DND-41 (cell line): ENCODE measurements at regions not wholly inside any gene's neighbourhood (a gene's known extent, or its start where the extent isn't known, plus 50 kb on each side); places are given as distances from the start of the nearest gene placed in this dataset.

ENCODE experiments used
- ATAC-seq: fragments of 200-7000 bp; cut with Tn5 transposase; 3 replicates; pipeline ENCODE4 v1.9.1; 2021; ENCODE audit warnings: low read depth; ENCODE audit not compliant: insufficient read depth
- DNase-seq: peaks from one replicate; pipeline ENCODE4 v3.0.0-alpha.2; 2020
- H2AFZ ChIP-seq: 2 replicates; pipeline ENCODE4 v1.6.0; 2012; ENCODE audit warnings: low read depth, low read length
- H3K27ac ChIP-seq: 2 replicates; pipeline ENCODE4 v1.5.1; 2012; ENCODE audit warnings: low read length, inconsistent platforms
- H3K27me3 ChIP-seq: fragments of 200-600 bp; sonication (generic); 2 replicates; pipeline ENCODE4 v1.6.0; 2012; ENCODE audit warnings: low read length, mild to moderate bottlenecking, inconsistent platforms; ENCODE audit not compliant: insufficient read depth, poor library complexity
- H3K36me3 ChIP-seq: 2 replicates; pipeline ENCODE4 v1.5.1; 2012; ENCODE audit warnings: low read length, inconsistent platforms; ENCODE audit not compliant: insufficient read depth
- H3K4me1 ChIP-seq: 2 replicates; pipeline ENCODE4 v1.5.1; 2012; ENCODE audit warnings: mild to moderate bottlenecking, low read length; ENCODE audit not compliant: insufficient read depth
- H3K4me2 ChIP-seq: 2 replicates; pipeline ENCODE4 v1.6.0; 2012; ENCODE audit warnings: mild to moderate bottlenecking, moderate library complexity, low read length, inconsistent platforms; ENCODE audit not compliant: insufficient read depth
- H3K4me3 ChIP-seq, 2 experiments: fragments of 200-600 bp in 1 of 2; shearing (Covaris generic) in 1 of 2; 2 replicates each; pipeline ENCODE4 v1.5.1; 2012 to 2016; ENCODE audit warnings: inconsistent platforms in 2 of 2, low read length in 2 of 2, mild to moderate bottlenecking in 2 of 2, low read depth in 1 of 2, moderate library complexity in 1 of 2
- H3K79me2 ChIP-seq: 2 replicates; pipeline ENCODE4 v1.6.0; 2012; ENCODE audit warnings: low read length, inconsistent platforms; ENCODE audit not compliant: insufficient read depth
- H3K9ac ChIP-seq: 2 replicates; pipeline ENCODE4 v1.6.0; 2012; ENCODE audit warnings: low read depth, mild to moderate bottlenecking, inconsistent platforms, low read length, moderate library complexity
- H3K9me3 ChIP-seq: 2 replicates; pipeline ENCODE4 v1.5.1; 2012; ENCODE audit warnings: low read length, moderate library complexity, mild to moderate bottlenecking, inconsistent platforms; ENCODE audit not compliant: insufficient read depth, severe bottlenecking
- H4K20me1 ChIP-seq: 2 replicates; pipeline ENCODE4 v1.6.0; 2012; ENCODE audit warnings: low read length; ENCODE audit not compliant: insufficient read depth
- CTCF ChIP-seq: IDR thresholded peaks from 2 replicates; pipeline ENCODE4 v1.5.1; 2012; ENCODE audit warnings: borderline replicate concordance, low read length, moderate library complexity, mild to moderate bottlenecking; ENCODE audit not compliant: poor library complexity, severe bottlenecking; ENCODE audit errors: extremely low read depth
- EZH2 ChIP-seq: IDR thresholded peaks from 3 replicates; pipeline ENCODE4 v1.6.1; 2012; ENCODE audit warnings: borderline replicate concordance, low read depth, mild to moderate bottlenecking, moderate library complexity, low read length, inconsistent platforms; ENCODE audit not compliant: severe bottlenecking

GRCh38 chr11:121715405-121715804 is 262.6 kb upstream of the SORL1-AS1 start:
- Histone ChIP-seq H3K27me3 (peaks cover 3% of the 10 kb centered on the region), H3K9ac (no peak overlapping the region), H4K20me1 (no peaks in the 10 kb centered on the region), H3K9me3 (no peaks in the 10 kb centered on the region), H3K4me3 (no peak overlapping the region), H2AFZ (no peak overlapping the region), H3K4me1 (no peaks in the 10 kb centered on the region), H3K36me3 (no peaks in the 10 kb centered on the region), H3K27ac (no peak overlapping the region), H3K79me2 (no peaks in the 10 kb centered on the region), H3K4me2 (no peak overlapping the region)
- DNase-seq (no peak), ATAC-seq (no peak)
- TF ChIP-seq EZH2 (no peak), CTCF (no peak)

DNA sequence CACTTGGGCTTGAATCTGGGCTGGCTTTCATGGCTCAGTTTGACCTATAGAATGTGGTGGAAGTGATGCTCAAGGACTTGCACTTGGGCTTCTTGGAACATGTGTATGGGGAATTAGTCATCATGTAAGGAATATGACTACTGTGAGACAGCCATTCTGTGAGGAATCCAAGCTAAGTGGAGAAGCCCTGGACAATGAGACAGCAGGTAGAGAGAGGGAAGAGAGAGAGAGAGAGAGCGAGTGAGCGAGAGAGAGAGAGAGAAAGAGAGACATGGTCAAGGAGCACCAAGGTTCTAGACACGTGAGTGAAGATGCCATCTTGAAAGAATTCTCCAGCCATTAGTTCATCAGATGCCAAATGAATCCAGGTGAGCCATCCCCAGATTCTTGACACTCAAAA is 261.6 kb upstream of the SORL1-AS1 start:
- Histone ChIP-seq H3K36me3 (no peaks in the 10 kb centered on the region), H3K27ac (no peak overlapping the region), H3K79me2 (no peaks in the 10 kb centered on the region), H3K4me2 (no peak overlapping the region), H3K4me1 (no peaks in the 10 kb centered on the region), H4K20me1 (no peaks in the 10 kb centered on the region), H2AFZ (no peak overlapping the region), H3K4me3 (no peak overlapping the region), H3K9me3 (no peaks in the 10 kb centered on the region), H3K9ac (no peak overlapping the region), H3K27me3 (peaks cover 3% of the 10 kb centered on the region)
- no peak for TF ChIP-seq CTCF
- TF ChIP-seq EZH2: no peak
- ATAC-seq (no peak), DNase-seq (no peak)

GRCh38 chr11:121711939-121712338 is 259.2 kb upstream of the SORL1-AS1 start:
- H3K9me3 ChIP-seq: no peaks in the 10 kb centered on the region
- ATAC-seq: no peak
- DNase-seq: no peak
- no peaks in the 10 kb centered on the region for H3K36me3 ChIP-seq
- TF ChIP-seq CTCF (no peak), EZH2 (no peak)
- H3K4me2 ChIP-seq: no peak overlapping the region
- no peak overlapping the region for H3K9ac ChIP-seq
- H3K4me3 ChIP-seq: no peak overlapping the region
- no peaks in the 10 kb centered on the region for H4K20me1 ChIP-seq
- H3K4me1 ChIP-seq: no peaks in the 10 kb centered on the region
- H3K79me2 ChIP-seq: no peaks in the 10 kb centered on the region
- H3K27ac ChIP-seq: no peak overlapping the region
- H3K27me3 ChIP-seq: peaks cover 12% of the 10 kb centered on the region
- H2AFZ ChIP-seq: no peak overlapping the region

DNA sequence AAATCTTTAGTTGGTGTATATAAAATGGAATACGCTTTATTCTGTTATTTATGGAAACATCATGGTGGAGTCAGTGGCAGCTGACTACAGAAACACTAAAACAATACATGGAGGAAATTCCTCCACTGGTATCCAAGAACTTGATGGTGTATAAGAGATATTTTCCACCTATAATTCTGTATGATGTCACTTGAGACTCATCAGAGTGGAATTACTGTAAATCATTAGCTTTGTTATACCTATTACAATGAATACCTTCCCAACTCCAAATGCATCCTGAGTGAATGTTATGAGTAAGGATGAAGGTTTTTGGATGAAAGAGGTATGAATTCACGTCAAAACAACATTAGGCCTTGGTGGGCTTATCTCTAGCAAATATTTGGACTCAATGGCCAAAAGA is 258.5 kb upstream of the SORL1-AS1 start:
- Histone ChIP-seq H3K27ac (no peak overlapping the region), H3K4me2 (no peak overlapping the region), H2AFZ (no peak overlapping the region), H3K4me1 (no peaks in the 10 kb centered on the region), H3K36me3 (no peaks in the 10 kb centered on the region), H3K9ac (no peak overlapping the region), H3K27me3 (peaks cover 19% of the 10 kb centered on the region), H3K4me3 (no peak overlapping the region), H4K20me1 (no peaks in the 10 kb centered on the region), H3K79me2 (no peaks in the 10 kb centered on the region), H3K9me3 (no peaks in the 10 kb centered on the region)
- DNase-seq (no peak), ATAC-seq (no peak)
- TF ChIP-seq CTCF (no peak), EZH2 (no peak)
